HG03558 (cell line): ENCODE measurements at regions not wholly inside any gene's neighbourhood (a gene's known extent, or its start where the extent isn't known, plus 50 kb on each side); places are given as distances from the start of the nearest gene placed in this dataset.
A peak's percentile ranks its signal among the peaks of the same experiment; 100 is the strongest.

ENCODE experiments used
- ATAC-seq: cut with Tn5 transposase; IDR thresholded peaks from one replicate; pipeline ENCODE4 v1.9.1; 2021; ENCODE audit warnings: moderate number of reproducible peaks; ENCODE audit not compliant: unreplicated experiment; ENCODE audit errors: extremely low read depth

GRCh38 chr5:8306288-8306896, 437.4 kb downstream of the MTRR start:
- no peak for ATAC-seq

- no peak for ATAC-seq
Observed at GRCh38 chr5:8314965-8315364, 446.0 kb downstream of the MTRR start.

- no peak for ATAC-seq
Observed at GRCh38 chr5:8316608-8317280, 447.8 kb downstream of the MTRR start.

- ATAC-seq, result no peak
Observed at GRCh38 chr5:8317335-8317734, 448.4 kb downstream of the MTRR start.

GRCh38 chr5:8320244-8320643, 451.3 kb downstream of the MTRR start:
- no peak for ATAC-seq

GRCh38 chr5:8321272-8321671, 452.3 kb downstream of the MTRR start:
- ATAC-seq, result no peak

- no peak for ATAC-seq
Observed at GRCh38 chr5:8322484-8322883, 453.5 kb downstream of the MTRR start.

- no peak for ATAC-seq
Observed at GRCh38 chr5:8327016-8327415, 458.1 kb downstream of the MTRR start.

GRCh38 chr5:8329773-8330172, 460.8 kb downstream of the MTRR start:
- ATAC-seq, result no peak

GRCh38 chr5:8332666-8333445, 463.9 kb downstream of the MTRR start:
- no peak for ATAC-seq

- no peak for ATAC-seq
Observed at GRCh38 chr5:8333485-8333884, 464.5 kb downstream of the MTRR start.

GRCh38 chr5:8333977-8334376, 465.0 kb downstream of the MTRR start:
- no peak for ATAC-seq

- no peak for ATAC-seq
Observed at GRCh38 chr5:8340261-8340660, 471.3 kb downstream of the MTRR start.

GRCh38 chr5:8340739-8341344, 471.9 kb downstream of the MTRR start:
- no peak for ATAC-seq

- ATAC-seq, result no peak
Observed at GRCh38 chr5:8341406-8341805, 472.5 kb downstream of the MTRR start.

- ATAC-seq, result no peak
Observed at GRCh38 chr5:8347984-8348383, 479.0 kb downstream of the MTRR start.

GRCh38 chr5:8349855-8350254, 480.9 kb downstream of the MTRR start:
- peak; percentile 91 for ATAC-seq

- no peak for ATAC-seq
Observed at GRCh38 chr5:8350644-8351339, 481.8 kb downstream of the MTRR start.

- no peak for ATAC-seq
Observed at GRCh38 chr5:8355981-8356380, 487.0 kb downstream of the MTRR start.

GRCh38 chr5:8360012-8360411, 491.1 kb downstream of the MTRR start:
- ATAC-seq, result no peak
